IMR-90 (cell line): ENCODE measurements at regions not wholly inside any gene's neighbourhood (a gene's known extent, or its start where the extent isn't known, plus 50 kb on each side); places are given as distances from the start of the nearest gene placed in this dataset.

Experiments used
- ATAC-seq: fragments of 200-7000 bp; cut with Tn5 transposase; 2 replicates; pipeline ENCODE4 v1.9.1; 2020; ENCODE audit warnings: low read depth, mild to moderate bottlenecking, moderate library complexity
- BruUV-seq: library from RNA; stranded (reverse); fragments of 400-500 nt; replicated peaks from 2 replicates; lab custom pipeline; 2021; lab: Mats Ljungman, UMichigan
- CTCF ChIA-PET: fragments of 300-600 bp; formaldehyde crosslinking; extraction: SDS; loops from one replicate; lab custom pipeline; 2021; ENCODE audit warnings: antibody characterized with exemption; lab: Yijun Ruan, JAX
- POLR2A ChIA-PET: fragments of 300-600 bp; sonication (Branson Sonifier 250); formaldehyde crosslinking; loops from one replicate; lab custom pipeline; 2022; ENCODE audit warnings: antibody characterized with exemption; ENCODE audit not compliant: unreplicated experiment; lab: Charles Lee
- DNase-seq: peaks from one replicate; pipeline ENCODE4 v3.0.0; 2013
- H2AFZ ChIP-seq: replicated peaks from 2 replicates; pipeline ENCODE3; 2013; ENCODE audit warnings: low read length, mild to moderate bottlenecking; ENCODE audit not compliant: poor library complexity
- H2AK5ac ChIP-seq: 2 replicates; pipeline ENCODE4 v1.6.1; 2013; ENCODE audit warnings: low read depth, low read length, inconsistent platforms
- H2AK9ac ChIP-seq: replicated peaks from 2 replicates; pipeline ENCODE3; 2013; ENCODE audit warnings: mild to moderate bottlenecking, low read depth, low read length, moderate library complexity; ENCODE audit not compliant: poor library complexity
- H2BK120ac ChIP-seq: 2 replicates; pipeline ENCODE4 v1.6.1; 2013; ENCODE audit warnings: low read depth, low read length, inconsistent platforms
- H2BK15ac ChIP-seq: 3 replicates; pipeline ENCODE4 v1.6.1; 2013; ENCODE audit warnings: low read depth, low read length, inconsistent platforms
- H2BK20ac ChIP-seq: 2 replicates; pipeline ENCODE4 v1.6.1; 2013; ENCODE audit warnings: low read depth, mild to moderate bottlenecking, inconsistent platforms, low read length, moderate library complexity
- H2BK5ac ChIP-seq: 2 replicates; pipeline ENCODE4 v1.6.1; 2013; ENCODE audit warnings: mild to moderate bottlenecking, low read depth, low read length, inconsistent platforms; ENCODE audit not compliant: poor library complexity, severe bottlenecking
- H3K14ac ChIP-seq: replicated peaks from 2 replicates; pipeline ENCODE4 v1.6.1; 2013; ENCODE audit warnings: low read depth, low read length, inconsistent platforms
- H3K18ac ChIP-seq: 2 replicates; pipeline ENCODE4 v1.6.1; 2013; ENCODE audit warnings: low read depth, low read length, control low read depth
- H3K23ac ChIP-seq: 2 replicates; pipeline ENCODE4 v1.6.1; 2013; ENCODE audit warnings: low read depth, low read length, inconsistent platforms
- H3K27ac ChIP-seq: 2 replicates; pipeline ENCODE4 v1.5.1; 2013; ENCODE audit warnings: mild to moderate bottlenecking, control low read depth, low read length; ENCODE audit not compliant: insufficient read depth
- H3K27me3 ChIP-seq: 2 replicates; pipeline ENCODE4 v1.6.1; 2013; ENCODE audit warnings: low read length; ENCODE audit not compliant: control insufficient read depth, insufficient read depth
- H3K36me3 ChIP-seq: 2 replicates; pipeline ENCODE4 v1.6.1; 2013; ENCODE audit warnings: low read length, mixed read lengths; ENCODE audit not compliant: control insufficient read depth, insufficient read depth
- H3K4ac ChIP-seq: 2 replicates; pipeline ENCODE4 v1.6.1; 2013; ENCODE audit warnings: low read depth, low read length, inconsistent platforms
- H3K4me1 ChIP-seq: 2 replicates; pipeline ENCODE4 v1.6.1; 2013; ENCODE audit warnings: low read length, mixed read lengths; ENCODE audit not compliant: control insufficient read depth, insufficient read depth
- H3K4me2 ChIP-seq: 2 replicates; pipeline ENCODE4 v1.6.1; 2013; ENCODE audit warnings: low read depth, mild to moderate bottlenecking, control low read depth, low read length, moderate library complexity
- H3K4me3 ChIP-seq: 2 replicates; pipeline ENCODE4 v1.5.1; 2013; ENCODE audit warnings: low read depth, mild to moderate bottlenecking, control low read depth, low read length, moderate library complexity; ENCODE audit not compliant: insufficient read depth
- H3K56ac ChIP-seq: 2 replicates; pipeline ENCODE4 v1.6.1; 2013; ENCODE audit warnings: low read length, inconsistent platforms; ENCODE audit not compliant: insufficient read depth; ENCODE audit errors: extremely low read depth
- H3K79me1 ChIP-seq, 2 experiments: 2 replicates each; pipeline ENCODE4 v1.6.1; 2013; ENCODE audit warnings: low read length in 2 of 2, inconsistent platforms in 1 of 2, low read depth in 1 of 2
- H3K9ac ChIP-seq: 2 replicates; pipeline ENCODE4 v1.6.1; 2013; ENCODE audit warnings: low read depth, low read length, control low read depth
- H3K9me1 ChIP-seq: 2 replicates; pipeline ENCODE4 v1.6.1; 2013; ENCODE audit warnings: low read length, inconsistent platforms; ENCODE audit not compliant: insufficient read depth
- H3K9me3 ChIP-seq: 2 replicates; pipeline ENCODE4 v1.6.1; 2013; ENCODE audit warnings: low read length; ENCODE audit not compliant: control insufficient read depth, insufficient read depth
- H4K20me1 ChIP-seq: 2 replicates; pipeline ENCODE4 v1.6.1; 2013; ENCODE audit warnings: low read length, inconsistent platforms; ENCODE audit not compliant: insufficient read depth
- H4K5ac ChIP-seq: 2 replicates; pipeline ENCODE4 v1.6.1; 2013; ENCODE audit warnings: mild to moderate bottlenecking, low read depth, low read length, control low read depth
- H4K8ac ChIP-seq, 2 experiments: 2 replicates each; pipeline ENCODE4 v1.6.1; 2013; ENCODE audit warnings: low read depth in 2 of 2, low read length in 2 of 2, control low read depth in 1 of 2, inconsistent platforms in 1 of 2
- H4K91ac ChIP-seq: 2 replicates; pipeline ENCODE4 v1.6.1; 2013; ENCODE audit warnings: low read depth, low read length, inconsistent platforms; ENCODE audit not compliant: insufficient read depth
- BHLHE40 ChIP-seq: fragments of 150-350 bp; IDR thresholded peaks from 2 replicates; pipeline ENCODE4 v1.6.1; 2016; ENCODE audit warnings: mild to moderate bottlenecking, low read depth, low read length
- CEBPB ChIP-seq: IDR thresholded peaks from 2 replicates; pipeline ENCODE4 v1.6.1; 2012; ENCODE audit warnings: low read depth, low read length, improper control_type of control experiment
- FOS ChIP-seq: fragments of 150-350 bp; IDR thresholded peaks from 2 replicates; pipeline ENCODE4 v1.6.1; 2016; ENCODE audit warnings: low read depth, low read length
- MXI1 ChIP-seq: IDR thresholded peaks from 2 replicates; pipeline ENCODE4 v1.6.1; 2012; ENCODE audit warnings: low read depth, mild to moderate bottlenecking, low read length, moderate library complexity, borderline replicate concordance
- NFE2L2 ChIP-seq: fragments of 150-350 bp; IDR thresholded peaks from 2 replicates; pipeline ENCODE4 v1.6.1; 2016; ENCODE audit warnings: low read depth, mild to moderate bottlenecking, low read length
- POLR2A ChIP-seq: IDR thresholded peaks from 2 replicates; pipeline ENCODE4 v1.6.1; 2012; ENCODE audit warnings: mild to moderate bottlenecking, low read depth, low read length
- RCOR1 ChIP-seq: IDR thresholded peaks from 2 replicates; pipeline ENCODE4 v1.6.1; 2012; ENCODE audit warnings: mild to moderate bottlenecking, low read length, improper control_type of control experiment; ENCODE audit not compliant: insufficient replicate concordance
- SMC3 ChIP-seq: fragments of 150-350 bp; IDR thresholded peaks from 2 replicates; pipeline ENCODE4 v1.6.1; 2016; ENCODE audit warnings: low read depth, mild to moderate bottlenecking, antibody characterized with exemption, low read length, moderate library complexity
- dilution Hi-C: fragments of 300-500 bp; cut with HindIII; formaldehyde crosslinking; loops from one replicate; pipeline ENCODE4 v1.14.3; 2018; ENCODE audit warnings: low sequenced_read_pairs; ENCODE audit not compliant: unreplicated experiment
- in situ Hi-C: fragments of 300-500 bp; cut with MboI; formaldehyde crosslinking; loops from 3 replicates; pipeline ENCODE4 v1.14.3; 2019; ENCODE audit warnings: low sequenced_read_pairs, inconsistent platforms, mixed read lengths
- intact Hi-C: fragments of 100-400 bp; cut with micrococcal nuclease; formaldehyde crosslinking; loops from 2 replicates; pipeline ENCODE4 v1.10.0; 2022
- TF ChIP-seq, protein P1 (sequence below): conservative IDR thresholded peaks from 2 replicates; pipeline ENCODE4 v1.5.1; 2012; ENCODE audit warnings: mild to moderate bottlenecking, low read depth, low read length, improper control_type of control experiment

DNA sequence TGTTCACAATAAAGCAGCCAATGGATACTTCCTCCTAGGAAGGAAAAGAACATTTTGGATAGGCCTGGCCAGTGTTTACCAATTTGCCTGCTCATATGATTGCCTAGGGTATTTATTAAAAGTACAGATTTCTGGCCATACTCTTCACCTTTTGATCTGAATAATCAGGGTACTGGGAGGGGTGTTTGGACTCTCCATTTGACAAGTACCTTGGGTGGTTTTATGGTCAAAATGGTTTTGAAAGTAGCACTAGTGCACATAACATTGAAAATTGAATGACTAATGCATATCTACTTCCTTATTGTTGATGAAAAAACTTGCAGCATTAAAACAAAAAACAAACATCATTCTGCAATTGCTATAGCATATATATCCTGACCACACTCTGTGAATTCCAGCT is 333.3 kb upstream of the CDH2 start:
- ChIA-PET POLR2A (no interaction called here), CTCF (no interaction called here)
- Histone ChIP-seq H4K5ac (no peak overlapping the region), H3K4ac (no peak overlapping the region), H3K9me1 (no peaks in the 10 kb centered on the region; the same call in 1 of the 2 replicates), H2AK9ac (no peak overlapping the region), H3K4me1 (no peaks in the 10 kb centered on the region), H3K9me3 (no peaks in the 10 kb centered on the region), H3K27ac (no peak overlapping the region), H2BK120ac (no peak overlapping the region), H3K36me3 (no peaks in the 10 kb centered on the region), H3K14ac (no peak overlapping the region), H4K91ac (no peak overlapping the region), H3K18ac (no peak overlapping the region), H3K23ac (no peak overlapping the region), H2BK15ac (no peak overlapping the region), H2AFZ (no peak overlapping the region), H3K27me3 (no peaks in the 10 kb centered on the region), H3K4me3 (no peak overlapping the region), H2AK5ac (no peak overlapping the region), H4K8ac (no peak overlapping the region), H3K79me1 (no peaks in the 10 kb centered on the region), H3K9ac (no peak overlapping the region), H4K20me1 (no peaks in the 10 kb centered on the region), H2BK5ac (no peak overlapping the region), H2BK20ac (no peak overlapping the region), H3K4me2 (no peak overlapping the region), H3K56ac (no peak overlapping the region)
- no peak for DNase-seq
- dilution Hi-C loops: no loop called here
- in situ Hi-C loops: no loop called here
- no TSS peak for BruUV-seq
- no peak for ATAC-seq
- TF ChIP-seq NFE2L2 (no peak), POLR2A (no peak), FOS (no peak), RCOR1 (no peak), BHLHE40 (no peak), MXI1 (no peak), SMC3 (no peak), CEBPB (no peak)
- TF ChIP-seq, protein P1, sequence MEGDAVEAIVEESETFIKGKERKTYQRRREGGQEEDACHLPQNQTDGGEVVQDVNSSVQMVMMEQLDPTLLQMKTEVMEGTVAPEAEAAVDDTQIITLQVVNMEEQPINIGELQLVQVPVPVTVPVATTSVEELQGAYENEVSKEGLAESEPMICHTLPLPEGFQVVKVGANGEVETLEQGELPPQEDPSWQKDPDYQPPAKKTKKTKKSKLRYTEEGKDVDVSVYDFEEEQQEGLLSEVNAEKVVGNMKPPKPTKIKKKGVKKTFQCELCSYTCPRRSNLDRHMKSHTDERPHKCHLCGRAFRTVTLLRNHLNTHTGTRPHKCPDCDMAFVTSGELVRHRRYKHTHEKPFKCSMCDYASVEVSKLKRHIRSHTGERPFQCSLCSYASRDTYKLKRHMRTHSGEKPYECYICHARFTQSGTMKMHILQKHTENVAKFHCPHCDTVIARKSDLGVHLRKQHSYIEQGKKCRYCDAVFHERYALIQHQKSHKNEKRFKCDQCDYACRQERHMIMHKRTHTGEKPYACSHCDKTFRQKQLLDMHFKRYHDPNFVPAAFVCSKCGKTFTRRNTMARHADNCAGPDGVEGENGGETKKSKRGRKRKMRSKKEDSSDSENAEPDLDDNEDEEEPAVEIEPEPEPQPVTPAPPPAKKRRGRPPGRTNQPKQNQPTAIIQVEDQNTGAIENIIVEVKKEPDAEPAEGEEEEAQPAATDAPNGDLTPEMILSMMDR: no peak
- intact Hi-C loops: no loop called here
